Stimulated activated CD4-positive, alpha-beta T cell treated with anti-CD3 and anti-CD28 coated beads, Interleukin-4, amount 100 ng/mL, for 48 hours (primary cell): ENCODE measurements at regions not wholly inside any gene's neighbourhood (a gene's known extent, or its start where the extent isn't known, plus 50 kb on each side); places are given as distances from the start of the nearest gene placed in this dataset.

Experiments used
- DNase-seq, 2 donors: peaks; one replicate each; pipeline ENCODE4 v3.0.0-alpha.2; 2020; ENCODE audit warnings: low read depth in 2 of 2

DNA sequence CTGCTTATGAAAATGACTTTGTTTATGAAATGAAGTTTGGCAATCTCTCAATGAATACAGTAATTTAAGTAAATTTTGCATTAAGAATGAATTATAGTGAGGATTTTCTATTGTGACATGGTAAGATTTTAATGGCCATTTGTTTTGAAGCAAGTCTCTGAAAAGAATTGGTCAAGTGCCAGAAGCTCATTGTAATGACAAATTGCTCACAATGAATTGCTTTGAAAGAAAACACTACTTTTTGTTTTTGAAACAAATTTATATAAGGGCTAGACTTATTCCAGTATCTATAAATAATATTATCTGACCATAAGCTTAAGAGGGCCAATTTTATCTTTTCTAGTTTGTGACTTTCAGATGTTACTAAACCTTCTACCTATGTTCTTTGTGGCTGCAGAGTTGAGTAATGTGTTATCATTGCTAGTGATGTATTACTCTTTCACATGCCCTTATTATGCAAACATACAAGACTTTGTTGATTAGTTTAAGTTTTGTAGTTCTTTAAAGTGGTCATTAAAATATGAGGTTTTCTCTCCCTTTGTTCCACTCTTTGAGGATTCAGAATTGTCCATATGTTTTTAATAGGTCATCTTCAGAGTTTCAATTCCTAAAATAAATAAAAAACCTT lies 93.0 kb upstream of the ZNF608 start:
- DNase-seq, result no peak

GRCh38 chr5:124841829-124842712 lies 95.6 kb upstream of the ZNF608 start:
- no peak for DNase-seq

DNA sequence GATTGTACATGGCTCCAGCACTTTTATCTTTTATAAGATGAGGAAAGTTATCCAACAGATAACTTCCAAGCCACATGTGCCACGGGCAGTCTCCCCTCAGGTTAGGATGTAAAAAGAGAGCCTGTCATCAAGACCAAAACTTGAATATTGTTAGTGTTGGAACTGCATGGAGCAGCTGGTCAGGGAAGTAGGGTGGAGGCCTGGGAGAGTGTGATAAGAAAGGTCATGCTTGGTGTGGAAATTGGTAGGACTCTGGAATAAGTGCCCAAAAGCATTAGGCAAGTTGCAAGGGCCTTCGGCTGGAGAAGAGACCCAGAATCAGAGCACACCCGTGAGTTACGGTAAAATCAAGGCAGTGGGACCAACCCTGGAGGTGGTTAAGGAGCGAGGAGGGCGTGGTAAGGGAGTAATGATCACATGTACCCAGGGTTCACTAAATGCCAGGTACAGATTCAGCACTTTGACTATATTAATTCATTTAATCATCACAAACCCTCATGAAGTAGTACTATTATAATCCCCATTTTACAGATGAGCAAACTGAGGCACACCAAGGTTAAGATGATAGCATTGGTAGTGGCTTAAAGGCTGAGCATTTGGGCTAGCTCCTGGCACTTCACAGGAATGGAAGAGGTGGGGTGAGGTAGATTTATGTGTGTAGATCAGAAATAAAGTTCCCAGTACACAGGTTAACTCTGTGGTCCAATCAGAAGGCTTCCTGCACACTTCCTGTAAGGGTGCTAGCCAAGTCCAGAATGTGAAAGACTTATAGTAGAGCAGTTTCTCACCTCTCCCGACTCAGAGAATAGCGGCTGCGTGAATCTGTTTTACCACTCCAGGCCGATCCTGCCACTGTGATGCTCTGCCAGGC lies 96.5 kb upstream of the ZNF608 start:
- no peak for DNase-seq

GRCh38 chr5:124843596-124843899 lies 97.1 kb upstream of the ZNF608 start:
- no peak for DNase-seq

DNA sequence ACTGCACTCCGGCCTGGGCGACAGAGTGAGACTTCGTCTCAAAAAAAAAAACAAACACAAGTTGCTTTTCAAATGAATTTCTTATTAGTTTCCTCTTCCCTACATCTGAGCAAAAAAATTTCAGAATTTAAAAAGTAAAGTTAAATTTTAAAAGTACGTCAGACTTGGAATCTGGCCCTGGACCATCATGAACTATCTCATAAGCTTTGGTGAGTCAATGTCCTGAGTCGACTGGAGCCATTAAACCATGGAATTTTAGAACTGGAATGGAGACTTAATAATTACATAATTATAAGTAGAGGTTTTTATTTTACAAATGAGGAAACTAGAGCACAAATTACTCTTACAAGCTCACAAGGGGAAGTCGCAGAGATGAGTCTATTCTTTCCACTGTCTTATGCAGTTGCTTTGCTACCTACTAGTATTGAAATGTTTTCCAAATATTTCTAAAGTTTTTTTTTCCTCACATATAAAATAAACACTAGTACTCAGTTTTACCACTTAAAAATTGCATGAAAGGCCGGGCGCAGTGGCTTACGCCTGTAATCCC lies 98.0 kb upstream of the ZNF608 start:
- no peak for DNase-seq

- no peak for DNase-seq
Measured at GRCh38 chr5:124847907-124848306, 101.5 kb upstream of the ZNF608 start.

- no peak for DNase-seq
Measured at GRCh38 chr5:124849774-124850173, 103.3 kb upstream of the ZNF608 start.

- DNase-seq, result no peak
Measured at GRCh38 chr5:124856726-124857125, 110.3 kb upstream of the ZNF608 start.

- no peak for DNase-seq
Measured at GRCh38 chr5:124858612-124859011, 112.2 kb upstream of the ZNF608 start.

- DNase-seq, result no peak
Measured at GRCh38 chr5:124859027-124859426, 112.6 kb upstream of the ZNF608 start.

GRCh38 chr5:124859556-124860290 lies 113.3 kb upstream of the ZNF608 start:
- no peak for DNase-seq

- DNase-seq, result no peak
Measured at GRCh38 chr5:124860291-124860655, 113.8 kb upstream of the ZNF608 start.

DNA sequence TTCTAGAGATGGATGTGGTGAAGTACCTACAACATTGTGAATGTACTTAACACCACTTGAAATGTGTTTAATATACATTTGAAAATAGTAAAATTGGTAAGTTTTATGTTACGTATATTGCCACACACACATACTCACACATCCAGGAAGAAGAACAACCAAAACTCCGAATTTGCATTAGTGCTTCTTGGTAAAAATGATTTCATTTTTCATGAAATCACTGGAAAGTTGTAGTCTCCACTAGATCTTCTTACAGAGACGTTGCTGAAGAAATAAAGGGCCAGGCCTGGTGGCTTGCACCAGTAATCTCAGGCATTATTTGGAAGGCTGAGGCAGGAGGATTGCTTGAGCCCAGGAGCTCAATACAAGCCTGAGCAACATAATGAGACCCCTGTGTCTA lies 118.6 kb upstream of the ZNF608 start:
- no peak for DNase-seq

DNA sequence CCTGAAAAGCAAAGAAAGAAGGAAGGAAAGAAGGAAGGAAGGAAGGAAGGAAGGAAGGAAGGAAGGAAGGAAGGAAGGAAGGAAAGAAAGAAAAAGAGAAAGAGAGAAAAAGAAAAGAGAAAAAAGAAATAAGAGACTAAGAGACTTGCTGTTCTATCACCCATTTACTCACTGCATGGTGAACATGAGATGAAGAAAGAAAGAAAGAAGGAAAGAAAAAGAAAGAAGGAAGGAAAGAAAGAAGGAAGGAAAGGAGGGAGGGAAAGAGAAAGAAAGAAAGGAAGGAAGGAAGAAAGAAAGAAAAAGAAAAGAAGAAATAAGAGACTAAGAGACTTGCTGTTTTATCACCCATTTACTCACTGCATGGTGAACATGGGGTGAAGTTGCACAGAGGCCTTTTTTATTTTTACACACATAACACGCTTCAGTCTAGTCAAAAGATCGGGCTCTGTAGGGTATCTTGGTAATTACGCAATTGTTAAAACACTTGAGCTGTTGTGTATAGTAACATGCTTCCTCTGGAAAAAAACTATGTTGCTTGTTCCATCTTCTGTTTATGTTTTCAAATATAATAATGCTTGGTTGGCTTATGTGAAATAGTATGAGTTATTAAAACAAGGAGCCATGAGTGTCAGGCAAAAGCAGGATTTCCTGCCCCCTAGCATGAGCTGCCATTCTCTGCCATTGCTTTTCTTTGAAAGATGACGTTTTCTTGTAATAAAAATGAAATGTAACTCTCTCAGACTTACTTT lies 119.3 kb upstream of the ZNF608 start:
- DNase-seq, result no peak

- no peak for DNase-seq
Measured at GRCh38 chr5:124866355-124867136, 120.1 kb upstream of the ZNF608 start.

DNA sequence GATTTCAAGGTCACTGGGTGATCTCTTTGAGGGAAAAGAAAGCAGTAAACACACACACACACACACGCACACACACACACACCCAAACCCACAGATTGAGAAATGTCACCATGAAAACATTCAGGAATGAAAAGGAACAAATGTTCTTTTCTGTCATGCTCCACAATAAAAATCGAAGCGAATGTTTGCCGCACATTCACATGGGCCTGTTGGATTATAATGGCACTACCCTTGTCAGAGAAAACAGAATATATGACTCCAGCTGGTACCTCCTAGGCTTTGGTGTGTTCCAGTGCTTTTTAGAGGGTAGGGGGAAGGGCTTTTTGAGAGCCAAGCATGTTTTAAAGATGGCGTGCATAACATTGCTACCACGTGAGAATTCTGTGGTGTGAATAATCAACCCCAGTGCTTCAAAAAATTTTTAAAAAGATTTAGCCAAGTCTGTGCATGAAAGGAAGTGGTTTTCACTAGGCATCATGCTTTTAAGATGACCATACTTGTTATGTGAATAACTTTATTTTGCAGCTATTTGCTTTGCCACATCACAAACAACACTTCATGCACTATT lies 120.8 kb upstream of the ZNF608 start:
- no peak for DNase-seq

DNA sequence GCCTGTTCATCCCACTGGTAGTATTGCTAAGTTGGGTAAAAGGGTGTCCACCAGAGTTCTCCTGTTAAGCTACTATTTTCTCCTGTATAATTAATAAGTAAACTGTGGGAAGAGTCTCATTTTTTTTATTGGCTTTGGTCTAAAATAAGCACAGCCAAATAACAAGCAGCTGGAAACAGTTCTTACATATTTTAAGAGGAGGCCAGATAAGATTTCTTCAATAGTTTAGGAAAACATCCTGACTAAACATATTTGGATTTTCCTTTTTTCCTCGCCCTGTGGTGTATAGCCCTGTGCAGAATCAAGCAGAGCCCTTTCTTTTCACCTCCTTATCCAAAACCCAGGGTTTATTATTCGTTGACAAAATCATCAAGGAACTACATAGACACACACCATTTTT lies 122.2 kb upstream of the ZNF608 start:
- DNase-seq, result no peak

DNA sequence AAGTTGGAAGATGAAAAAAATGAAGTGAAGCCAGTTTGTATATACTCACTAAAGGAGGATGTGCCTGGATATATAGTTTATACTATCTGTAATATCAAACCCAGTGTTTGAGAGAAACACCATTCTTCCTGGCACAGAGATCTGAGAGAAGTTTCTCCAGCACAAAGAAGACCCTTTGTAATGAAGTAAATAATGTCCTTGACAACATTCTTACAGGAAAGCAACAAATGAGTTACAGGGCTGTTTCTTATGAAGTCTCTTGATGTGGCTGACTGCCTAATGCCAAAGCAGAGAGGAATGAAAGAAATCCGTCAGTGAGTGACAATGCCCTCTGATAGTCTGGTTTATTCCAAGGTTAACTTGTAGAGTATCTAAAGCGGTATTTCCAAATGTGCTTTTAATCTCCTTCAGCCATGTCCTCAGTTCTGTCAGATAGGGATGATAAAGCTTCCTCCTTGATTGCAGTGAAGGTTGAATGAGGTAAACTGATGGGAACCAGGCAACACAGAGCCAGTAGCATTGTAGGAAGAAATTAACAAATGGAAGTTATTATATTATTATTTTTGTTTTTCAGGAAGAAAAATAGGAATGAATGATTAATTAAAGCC lies 123.1 kb upstream of the ZNF608 start:
- no peak for DNase-seq

GRCh38 chr5:124870070-124870469 lies 123.6 kb upstream of the ZNF608 start:
- DNase-seq, result no peak
